ENCODE measurements at regions not wholly inside any gene's neighbourhood (a gene's known extent, or its start where the extent isn't known, plus 50 kb on each side); places are given as distances from the start of the nearest gene placed in this dataset.

- DNase-seq: no peak
These were observed 141.9 kb downstream of the DNAJB9 start for GRCh38 chr7:108711611-108712010.

- DNase-seq: peak; percentile 82
These were observed 147.1 kb downstream of the DNAJB9 start for GRCh38 chr7:108716783-108717182.

GRCh38 chr7:108717781-108718180 is 148.1 kb downstream of the DNAJB9 start:
- DNase-seq: no peak

GRCh38 chr7:108719631-108720030 is 150.0 kb downstream of the DNAJB9 start:
- DNase-seq: no peak

GRCh38 chr7:108722561-108722960 is 152.9 kb downstream of the DNAJB9 start:
- no peak for DNase-seq

GRCh38 chr7:108723381-108723814 is 153.7 kb downstream of the DNAJB9 start:
- DNase-seq: no peak

- peak; percentile 46 for DNase-seq
These were observed 154.8 kb downstream of the DNAJB9 start for GRCh38 chr7:108724251-108725100.

- DNase-seq: no peak
These were observed 166.1 kb downstream of the DNAJB9 start for GRCh38 chr7:108735814-108736213.

- no peak for DNase-seq
These were observed 166.7 kb downstream of the DNAJB9 start for GRCh38 chr7:108736221-108736891.

- no peak for DNase-seq
These were observed 201.5 kb downstream of the DNAJB9 start for GRCh38 chr7:108770981-108771745.

- no peak for DNase-seq
These were observed 202.2 kb downstream of the DNAJB9 start for GRCh38 chr7:108771853-108772252.

GRCh38 chr7:108777966-108778365 is 208.3 kb downstream of the DNAJB9 start:
- no peak for DNase-seq

GRCh38 chr7:108789451-108789850 is 219.8 kb downstream of the DNAJB9 start:
- no peak for DNase-seq

GRCh38 chr7:108794466-108794865 is 224.8 kb downstream of the DNAJB9 start:
- no peak for DNase-seq

GRCh38 chr7:108802650-108803049 is 233.0 kb downstream of the DNAJB9 start:
- no peak for DNase-seq

GRCh38 chr7:108805808-108806397 is 236.2 kb downstream of the DNAJB9 start:
- DNase-seq: peak; percentile 41

- no peak for DNase-seq
These were observed 239.0 kb downstream of the DNAJB9 start for GRCh38 chr7:108808549-108809266.

GRCh38 chr7:108809356-108809755 is 239.7 kb downstream of the DNAJB9 start:
- no peak for DNase-seq

GRCh38 chr7:108810756-108811385 is 241.2 kb downstream of the DNAJB9 start:
- DNase-seq: no peak

GRCh38 chr7:108813251-108814014 is 243.8 kb downstream of the DNAJB9 start:
- DNase-seq: no peak

- no peak for DNase-seq
These were observed 246.1 kb downstream of the DNAJB9 start for GRCh38 chr7:108815815-108816214.

Data from fibroblast of skin of right quadriceps (primary cell).